ENCODE measurements at regions not wholly inside any gene's neighbourhood (a gene's known extent, or its start where the extent isn't known, plus 50 kb on each side); places are given as distances from the start of the nearest gene placed in this dataset.

DNA sequence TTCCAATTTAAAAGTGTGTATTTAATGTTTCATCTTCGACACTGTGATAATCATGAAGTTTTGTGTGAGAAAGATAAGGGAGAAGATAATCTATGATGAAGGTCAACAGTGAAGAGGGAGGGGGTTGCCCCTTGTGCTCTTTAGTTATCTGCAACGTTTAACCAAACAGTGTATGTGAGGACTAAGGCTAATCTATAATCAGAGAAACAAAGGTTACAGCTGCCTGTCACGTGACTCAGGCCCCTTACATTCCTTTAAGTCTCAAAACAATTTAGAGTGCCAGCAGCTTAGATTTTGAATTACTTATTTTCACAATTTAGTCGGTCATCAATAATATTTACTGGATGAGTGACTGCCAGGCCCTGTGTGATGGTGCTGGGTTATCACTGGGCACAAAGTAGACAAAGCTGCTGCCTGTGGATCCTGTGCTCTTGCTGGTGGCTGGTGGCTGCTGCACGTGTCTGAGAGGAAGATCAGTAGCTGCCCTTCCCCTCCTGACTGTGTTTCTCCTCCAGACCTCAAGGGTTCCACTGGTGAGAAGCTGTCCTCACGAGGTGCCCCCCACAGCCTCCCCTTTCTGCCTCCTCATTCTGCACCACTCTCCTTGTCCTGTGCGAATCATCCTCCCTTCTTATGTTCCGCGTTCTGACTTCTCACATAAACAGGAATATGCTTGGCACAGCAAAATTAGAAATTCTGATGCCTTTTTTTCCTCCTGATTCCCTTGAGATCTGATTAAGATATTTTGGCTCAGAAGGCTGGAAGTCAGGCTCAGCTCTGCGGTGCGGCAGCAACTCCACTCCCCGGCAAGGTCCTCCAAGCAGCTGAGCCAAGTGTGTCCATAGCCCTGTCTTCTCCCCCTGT, 331.1 kb upstream of the B3GAT1 start (continued):
- TF ChIP-seq, protein P1, sequence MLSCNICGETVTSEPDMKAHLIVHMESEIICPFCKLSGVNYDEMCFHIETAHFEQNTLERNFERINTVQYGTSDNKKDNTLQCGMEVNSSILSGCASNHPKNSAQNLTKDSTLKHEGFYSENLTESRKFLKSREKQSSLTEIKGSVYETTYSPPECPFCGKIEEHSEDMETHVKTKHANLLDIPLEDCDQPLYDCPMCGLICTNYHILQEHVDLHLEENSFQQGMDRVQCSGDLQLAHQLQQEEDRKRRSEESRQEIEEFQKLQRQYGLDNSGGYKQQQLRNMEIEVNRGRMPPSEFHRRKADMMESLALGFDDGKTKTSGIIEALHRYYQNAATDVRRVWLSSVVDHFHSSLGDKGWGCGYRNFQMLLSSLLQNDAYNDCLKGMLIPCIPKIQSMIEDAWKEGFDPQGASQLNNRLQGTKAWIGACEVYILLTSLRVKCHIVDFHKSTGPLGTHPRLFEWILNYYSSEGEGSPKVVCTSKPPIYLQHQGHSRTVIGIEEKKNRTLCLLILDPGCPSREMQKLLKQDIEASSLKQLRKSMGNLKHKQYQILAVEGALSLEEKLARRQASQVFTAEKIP (CRISPR knock-in tag; IDR thresholded peaks at IDR 0.05; ENCODE audit: borderline replicate concordance): no peak
- TF ChIP-seq SIN3B (IDR thresholded peaks at IDR 0.05; ENCODE audit: low read length) (no peak), SNAPC4 (CRISPR knock-in tag; IDR thresholded peaks at IDR 0.05) (no peak), NR1H2 (CRISPR knock-in tag; IDR thresholded peaks at IDR 0.05; ENCODE audit: borderline replicate concordance, low read depth) (no peak), RFXAP (CRISPR knock-in tag; IDR thresholded peaks at IDR 0.05; ENCODE audit: borderline replicate concordance) (no peak), ZFP90 (CRISPR knock-in tag; IDR thresholded peaks at IDR 0.05; ENCODE audit: borderline replicate concordance) (no peak), ZNF18 (CRISPR knock-in tag; IDR thresholded peaks at IDR 0.05; ENCODE audit: insufficient replicate concordance) (no peak), ZBTB42 (CRISPR knock-in tag; IDR thresholded peaks at IDR 0.05) (no peak), FOXC1 (CRISPR knock-in tag; IDR thresholded peaks at IDR 0.05; ENCODE audit: borderline replicate concordance) (no peak)
- TF ChIP-seq, protein P2, sequence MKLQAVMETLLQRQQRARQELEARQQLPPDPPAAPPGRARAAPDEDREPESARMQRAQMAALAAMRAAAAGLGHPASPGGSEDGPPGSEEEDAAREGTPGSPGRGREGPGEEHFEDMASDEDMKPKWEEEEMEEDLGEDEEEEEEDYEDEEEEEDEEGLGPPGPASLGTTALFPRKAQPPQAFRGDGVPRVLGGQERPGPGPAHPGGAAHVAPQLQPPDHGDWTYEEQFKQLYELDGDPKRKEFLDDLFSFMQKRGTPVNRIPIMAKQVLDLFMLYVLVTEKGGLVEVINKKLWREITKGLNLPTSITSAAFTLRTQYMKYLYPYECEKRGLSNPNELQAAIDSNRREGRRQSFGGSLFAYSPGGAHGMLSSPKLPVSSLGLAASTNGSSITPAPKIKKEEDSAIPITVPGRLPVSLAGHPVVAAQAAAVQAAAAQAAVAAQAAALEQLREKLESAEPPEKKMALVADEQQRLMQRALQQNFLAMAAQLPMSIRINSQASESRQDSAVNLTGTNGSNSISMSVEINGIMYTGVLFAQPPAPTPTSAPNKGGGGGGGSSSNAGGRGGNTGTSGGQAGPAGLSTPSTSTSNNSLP (IDR thresholded peaks at IDR 0.05; ENCODE audit: low read depth, low read length): no peak
